GM19240 (cell line): ENCODE measurements at regions not wholly inside any gene's neighbourhood (a gene's known extent, or its start where the extent isn't known, plus 50 kb on each side); places are given as distances from the start of the nearest gene placed in this dataset.

Source experiments
- DNase-seq: peaks from one replicate; pipeline ENCODE4 v3.0.0; 2011; ENCODE audit warnings: low spot score; ENCODE audit not compliant: insufficient read length

GRCh38 chr14:29273513-29273912 is 506.9 kb downstream of the FOXG1 start:
- DNase-seq: no peak

DNA sequence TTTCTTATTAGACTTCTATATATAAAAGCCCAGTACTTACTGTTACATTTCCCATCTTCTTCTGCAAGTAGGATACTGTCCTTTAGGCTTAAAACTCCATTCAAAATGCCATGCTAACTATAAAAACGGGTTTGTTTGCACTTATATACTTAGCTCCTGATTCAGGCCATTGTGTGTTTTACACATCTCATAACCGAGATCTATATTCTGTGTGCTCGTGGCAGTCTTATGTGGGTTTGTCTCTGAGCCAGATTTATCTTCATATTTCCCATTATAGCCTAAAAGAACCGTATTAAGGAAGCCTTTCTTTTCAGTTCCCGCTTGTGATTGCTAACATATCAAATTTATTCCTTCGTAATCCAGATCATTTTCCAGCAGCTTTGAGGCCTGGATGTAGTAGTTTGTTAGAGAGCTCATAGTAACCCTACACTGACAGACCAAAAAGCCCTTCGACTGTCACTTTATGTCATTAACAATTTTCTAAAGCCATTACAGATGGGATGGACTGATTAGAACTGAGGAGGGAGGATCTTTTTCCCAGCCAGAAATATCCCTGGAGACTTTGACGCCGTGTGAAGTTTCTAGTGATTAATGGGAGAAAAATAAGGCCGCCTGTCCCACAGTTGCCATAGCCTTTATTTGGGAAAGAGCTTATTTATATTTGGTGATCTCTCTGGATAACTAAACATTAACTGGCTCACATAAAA is 508.5 kb downstream of the FOXG1 start:
- DNase-seq: no peak

DNA sequence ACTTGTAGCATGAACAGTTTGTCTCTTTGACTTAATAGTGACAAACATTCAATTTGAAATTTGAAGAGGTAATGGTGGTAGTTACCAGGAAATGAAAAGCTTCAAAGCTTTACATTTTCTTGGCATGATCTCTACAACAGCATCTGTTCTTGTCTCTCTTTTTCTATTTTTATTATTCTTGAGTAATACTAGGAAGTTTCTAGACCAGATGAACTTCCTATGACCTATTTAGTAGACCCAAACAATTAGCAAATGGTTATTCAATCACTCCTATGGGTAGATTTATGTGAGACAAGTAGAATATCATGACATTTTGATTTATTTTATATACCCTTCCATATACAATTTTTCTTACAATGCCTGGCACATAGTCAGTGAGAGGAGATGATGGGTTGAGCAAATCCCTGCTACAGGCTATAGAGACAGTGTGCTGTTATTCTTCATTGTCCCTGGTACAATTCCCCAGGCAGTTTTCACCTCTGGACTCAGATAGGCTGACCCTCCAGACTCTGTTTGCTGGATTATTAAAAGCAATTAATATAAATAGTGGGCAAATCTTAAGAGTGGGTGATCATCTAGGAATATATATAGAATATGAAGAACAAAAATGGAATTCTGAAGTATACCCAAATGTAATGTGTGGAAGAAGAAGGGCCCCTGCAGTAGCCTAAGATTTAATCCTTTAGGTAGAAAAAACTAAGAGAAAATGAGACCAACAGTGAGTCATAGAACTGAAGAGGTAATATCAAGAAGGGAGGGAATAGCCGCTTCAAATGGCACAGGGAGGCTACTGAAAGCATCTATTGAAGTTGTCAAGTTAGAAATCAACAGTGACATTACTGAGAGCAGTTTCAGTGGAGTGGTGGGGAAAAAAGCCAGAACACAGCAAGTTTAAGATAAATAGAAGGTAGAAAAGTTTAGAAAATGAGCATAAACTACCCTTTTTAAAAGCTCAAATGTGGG is 512.0 kb downstream of the FOXG1 start:
- no peak for DNase-seq

GRCh38 chr14:29282169-29282568 is 515.6 kb downstream of the FOXG1 start:
- no peak for DNase-seq

GRCh38 chr14:29290441-29290840 is 523.9 kb downstream of the FOXG1 start:
- DNase-seq: no peak

DNA sequence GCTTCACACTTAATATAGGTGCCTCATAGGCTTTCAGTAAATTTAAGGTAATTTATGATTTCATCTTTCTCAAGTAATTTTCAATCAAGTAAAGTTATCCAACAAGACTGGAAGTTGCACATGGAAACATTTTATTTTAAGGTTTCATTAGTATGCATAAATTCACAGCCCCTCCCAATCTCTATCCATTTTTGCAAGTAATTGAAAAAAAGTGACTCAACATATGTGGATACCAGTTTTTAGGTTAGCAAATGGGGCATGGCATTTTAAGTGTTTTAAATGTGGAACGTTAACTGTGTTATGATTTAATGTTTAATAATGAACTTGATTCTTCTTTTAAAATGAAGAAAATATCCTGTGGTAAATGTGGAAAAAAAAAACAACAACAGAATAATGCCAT is 532.8 kb downstream of the FOXG1 start:
- no peak for DNase-seq

- no peak for DNase-seq
Observed at GRCh38 chr14:29301571-29301970, 535.0 kb downstream of the FOXG1 start.

DNA sequence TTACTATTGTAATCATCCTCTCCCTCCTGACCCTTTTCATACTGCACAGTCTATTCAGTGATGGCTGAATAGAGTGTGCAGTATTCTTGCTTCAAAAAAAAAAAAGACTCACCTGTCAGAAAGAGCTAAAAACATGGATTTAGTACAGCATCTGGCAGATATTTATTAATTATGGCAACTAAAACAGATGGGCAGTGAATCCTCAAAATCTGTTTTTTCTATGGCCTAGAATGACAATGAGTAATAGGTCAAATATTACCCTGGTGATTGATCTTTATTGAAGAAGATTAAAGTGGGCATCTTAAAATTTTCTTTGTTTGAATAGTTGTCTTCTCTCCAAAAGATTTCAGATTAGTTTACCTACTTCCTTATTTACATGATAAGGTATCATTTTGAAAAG is 543.6 kb downstream of the FOXG1 start:
- no peak for DNase-seq

DNA sequence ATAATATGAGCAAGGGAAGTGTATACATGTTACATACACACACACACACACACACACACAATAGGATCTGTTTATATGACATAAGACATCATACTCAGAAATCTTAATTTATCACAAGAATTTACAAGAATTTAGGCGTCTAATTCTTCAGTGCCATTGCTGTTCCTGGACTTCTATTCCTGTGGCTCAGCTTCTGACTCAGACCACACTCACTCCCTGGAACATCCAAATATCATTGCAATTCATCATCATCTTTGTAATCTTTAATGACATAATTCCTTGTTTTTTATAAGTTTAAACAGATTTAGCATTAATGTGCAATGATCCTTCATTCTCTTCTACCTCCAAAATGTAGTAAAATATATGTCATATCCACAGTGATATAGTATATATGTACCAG is 544.2 kb downstream of the FOXG1 start:
- DNase-seq: no peak

GRCh38 chr14:29311983-29312382 is 545.4 kb downstream of the FOXG1 start:
- DNase-seq: no peak

- no peak for DNase-seq
Observed at GRCh38 chr14:29316936-29317335, 550.3 kb downstream of the FOXG1 start.

DNA sequence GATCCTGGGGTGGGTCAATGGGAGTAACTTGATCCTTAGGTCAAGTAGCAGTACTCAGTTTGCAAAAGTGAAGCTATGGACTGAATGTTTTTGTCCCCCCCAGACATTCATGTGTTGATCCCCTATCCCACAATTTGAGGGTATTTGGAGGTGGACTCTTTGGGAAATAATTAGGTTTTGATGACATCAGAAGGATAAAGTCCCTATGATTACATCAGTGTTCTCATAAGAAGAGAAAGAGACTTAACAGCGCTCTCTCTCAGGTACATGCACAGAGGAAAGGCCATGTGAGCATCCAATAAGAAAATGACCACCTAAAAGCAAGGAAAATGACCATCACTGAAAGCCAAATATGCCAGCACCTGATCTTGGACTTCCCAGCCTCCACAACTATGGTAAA is 550.8 kb downstream of the FOXG1 start:
- no peak for DNase-seq

DNA sequence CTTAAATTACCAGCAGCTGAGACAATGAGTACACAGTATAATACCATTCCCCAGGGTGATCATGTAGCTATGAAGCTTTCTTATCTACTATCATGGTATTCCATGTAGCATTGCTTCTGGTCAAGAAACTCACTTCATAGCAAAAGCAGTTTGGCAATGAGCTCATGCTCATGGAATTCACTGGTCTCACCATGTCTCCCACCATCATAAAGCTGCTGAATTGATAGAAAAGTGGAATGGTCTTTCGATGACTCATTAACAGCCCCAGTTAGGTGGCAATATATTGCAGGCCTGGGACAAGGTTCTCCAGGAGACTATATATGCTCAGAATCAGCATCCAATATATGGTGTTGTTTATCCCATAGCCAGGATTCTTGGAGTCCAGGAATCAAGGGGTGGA is 553.7 kb downstream of the FOXG1 start:
- no peak for DNase-seq

- DNase-seq: no peak
Observed at GRCh38 chr14:29321646-29322045, 555.1 kb downstream of the FOXG1 start.

- no peak for DNase-seq
Observed at GRCh38 chr14:29339494-29340172, 573.0 kb downstream of the FOXG1 start.

DNA sequence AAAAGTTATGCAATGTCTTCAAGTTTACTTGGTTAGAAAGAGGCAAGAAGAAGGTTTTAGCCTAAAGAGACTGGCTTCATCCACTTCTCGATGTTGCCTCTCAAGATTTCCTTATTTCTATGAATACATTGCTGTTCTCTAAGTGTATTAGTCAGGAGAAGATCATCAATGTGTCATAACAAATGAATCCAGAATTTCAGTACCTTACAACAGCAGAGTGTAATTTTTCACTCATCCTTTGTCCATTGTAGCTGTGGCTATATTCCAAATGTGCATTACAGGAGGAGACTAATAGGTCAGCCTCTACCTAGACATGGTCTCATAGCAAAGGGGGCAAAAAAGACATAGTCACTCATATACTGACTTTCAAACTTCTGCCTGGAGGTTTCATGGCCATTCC is 579.1 kb downstream of the PRKD1 start:
- DNase-seq: no peak

- DNase-seq: no peak
Observed at GRCh38 chr14:29350496-29350895, 577.2 kb downstream of the PRKD1 start.

- DNase-seq: no peak
Observed at GRCh38 chr14:29351996-29352705, 575.5 kb downstream of the PRKD1 start.

DNA sequence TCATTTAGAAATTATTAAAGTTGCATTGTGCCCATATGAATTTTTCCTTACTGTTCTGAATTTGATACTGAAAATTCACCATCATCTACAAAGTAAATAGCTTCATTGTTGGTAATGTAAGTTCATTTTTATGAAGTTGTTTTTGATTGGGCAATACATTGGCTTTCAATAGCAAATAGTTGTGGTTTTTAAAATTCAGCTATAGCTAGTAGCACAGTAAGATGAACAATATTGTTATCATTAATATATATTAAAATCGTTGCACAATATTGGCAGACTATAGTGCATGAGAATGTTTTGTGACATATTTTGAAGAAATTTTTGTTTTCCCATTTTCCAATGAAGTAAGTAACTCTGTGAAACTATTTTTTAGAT is 575.0 kb downstream of the PRKD1 start:
- no peak for DNase-seq

DNA sequence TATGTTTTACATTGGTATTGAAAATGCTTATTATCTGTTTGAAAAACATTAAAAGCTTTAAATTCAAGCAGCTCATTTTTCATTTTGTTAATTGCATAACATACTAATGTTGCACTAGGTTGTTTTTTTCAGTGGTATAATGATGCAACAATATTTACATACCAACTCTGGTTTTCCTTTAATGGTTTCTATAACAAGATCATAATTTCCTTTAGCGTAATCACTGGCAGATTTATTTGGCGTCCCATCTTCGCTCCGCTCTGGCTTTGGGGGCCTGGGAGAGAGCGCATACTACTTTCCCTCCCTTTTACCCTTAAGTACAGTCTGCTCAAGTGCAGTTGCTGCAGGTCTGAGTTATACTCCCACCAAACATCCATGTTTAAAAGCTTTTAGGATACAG is 574.1 kb downstream of the PRKD1 start:
- DNase-seq: no peak

DNA sequence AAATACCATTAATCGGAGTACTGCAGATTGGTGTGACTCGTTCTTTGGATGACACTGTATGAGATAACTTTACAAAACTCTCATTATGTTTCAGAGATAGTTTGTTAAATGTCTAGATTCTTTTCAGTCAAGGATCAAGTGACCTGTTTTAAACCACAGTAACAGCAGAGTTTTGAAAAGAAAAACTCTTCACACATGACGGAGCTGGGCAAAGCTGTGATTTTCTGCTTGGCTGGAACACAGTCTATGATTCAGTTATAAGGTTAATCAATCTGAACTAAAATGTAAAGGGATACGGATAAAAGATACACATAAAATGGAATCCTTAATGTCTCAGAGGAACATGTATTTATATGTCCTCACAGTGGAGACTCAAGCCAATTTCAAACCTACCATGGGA is 573.2 kb downstream of the PRKD1 start:
- no peak for DNase-seq

- no peak for DNase-seq
Observed at GRCh38 chr14:29355331-29355730, 572.3 kb downstream of the PRKD1 start.
